ENCODE measurements at regions not wholly inside any gene's neighbourhood (a gene's known extent, or its start where the extent isn't known, plus 50 kb on each side); places are given as distances from the start of the nearest gene placed in this dataset.

GRCh38 chr5:61754792-61755191 lies 422.7 kb downstream of the ZSWIM6 start:
- H3K4me1 ChIP-seq: no peaks in the 10 kb centered on the region
- H3K27me3 ChIP-seq: no peaks in the 10 kb centered on the region
- H3K4me3 ChIP-seq: no peak overlapping the region
- no peaks in the 10 kb centered on the region for H3K36me3 ChIP-seq
- DNase-seq: no peak
- no peaks in the 10 kb centered on the region for H3K9me3 ChIP-seq
- H3K27ac ChIP-seq: no peak overlapping the region
- TF ChIP-seq, protein P1, sequence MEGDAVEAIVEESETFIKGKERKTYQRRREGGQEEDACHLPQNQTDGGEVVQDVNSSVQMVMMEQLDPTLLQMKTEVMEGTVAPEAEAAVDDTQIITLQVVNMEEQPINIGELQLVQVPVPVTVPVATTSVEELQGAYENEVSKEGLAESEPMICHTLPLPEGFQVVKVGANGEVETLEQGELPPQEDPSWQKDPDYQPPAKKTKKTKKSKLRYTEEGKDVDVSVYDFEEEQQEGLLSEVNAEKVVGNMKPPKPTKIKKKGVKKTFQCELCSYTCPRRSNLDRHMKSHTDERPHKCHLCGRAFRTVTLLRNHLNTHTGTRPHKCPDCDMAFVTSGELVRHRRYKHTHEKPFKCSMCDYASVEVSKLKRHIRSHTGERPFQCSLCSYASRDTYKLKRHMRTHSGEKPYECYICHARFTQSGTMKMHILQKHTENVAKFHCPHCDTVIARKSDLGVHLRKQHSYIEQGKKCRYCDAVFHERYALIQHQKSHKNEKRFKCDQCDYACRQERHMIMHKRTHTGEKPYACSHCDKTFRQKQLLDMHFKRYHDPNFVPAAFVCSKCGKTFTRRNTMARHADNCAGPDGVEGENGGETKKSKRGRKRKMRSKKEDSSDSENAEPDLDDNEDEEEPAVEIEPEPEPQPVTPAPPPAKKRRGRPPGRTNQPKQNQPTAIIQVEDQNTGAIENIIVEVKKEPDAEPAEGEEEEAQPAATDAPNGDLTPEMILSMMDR (IDR thresholded peaks at IDR 0.05): no peak
- no peak for TF ChIP-seq POLR2A (IDR thresholded peaks at IDR 0.05)

DNA sequence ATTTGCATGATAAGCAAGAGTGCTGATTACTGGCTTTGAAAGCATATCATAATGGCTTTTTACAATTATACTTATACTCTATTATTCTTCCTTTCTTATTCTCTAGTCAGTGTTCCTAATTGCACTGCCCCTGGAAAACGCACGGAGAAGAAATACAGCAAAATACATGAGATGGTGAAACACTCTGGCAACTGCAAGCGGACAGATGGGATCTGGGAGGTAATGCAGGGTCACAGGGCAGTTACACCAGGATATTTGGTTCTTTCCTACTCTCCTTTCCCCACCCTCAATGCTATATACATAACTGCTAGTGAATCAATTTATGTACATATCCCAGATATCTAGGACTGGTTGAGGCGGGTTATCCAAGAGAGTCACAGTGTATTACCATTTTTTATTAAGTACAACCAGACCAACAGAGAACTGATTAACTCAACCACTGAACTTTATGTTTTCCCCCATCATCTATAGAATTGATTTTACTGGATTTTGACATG lies 423.7 kb downstream of the ZSWIM6 start:
- TF ChIP-seq POLR2A (IDR thresholded peaks at IDR 0.05): no peak
- TF ChIP-seq, protein P1 (IDR thresholded peaks at IDR 0.05): no peak
- Histone ChIP-seq H3K4me3 (no peak overlapping the region), H3K9me3 (no peaks in the 10 kb centered on the region), H3K36me3 (no peaks in the 10 kb centered on the region), H3K27ac (no peak overlapping the region), H3K27me3 (no peaks in the 10 kb centered on the region), H3K4me1 (no peaks in the 10 kb centered on the region)
- no peak for DNase-seq

- DNase-seq: no peak
- no peaks in the 10 kb centered on the region for H3K27me3 ChIP-seq
- no peaks in the 10 kb centered on the region for H3K36me3 ChIP-seq
- no peak overlapping the region for H3K4me3 ChIP-seq
- no peaks in the 10 kb centered on the region for H3K9me3 ChIP-seq
- H3K27ac ChIP-seq: no peak overlapping the region
- H3K4me1 ChIP-seq: no peaks in the 10 kb centered on the region
- TF ChIP-seq POLR2A (IDR thresholded peaks at IDR 0.05): no peak
- TF ChIP-seq, protein P1 (IDR thresholded peaks at IDR 0.05): no peak
These were observed 426.7 kb downstream of the ZSWIM6 start for GRCh38 chr5:61758711-61759110.

DNA sequence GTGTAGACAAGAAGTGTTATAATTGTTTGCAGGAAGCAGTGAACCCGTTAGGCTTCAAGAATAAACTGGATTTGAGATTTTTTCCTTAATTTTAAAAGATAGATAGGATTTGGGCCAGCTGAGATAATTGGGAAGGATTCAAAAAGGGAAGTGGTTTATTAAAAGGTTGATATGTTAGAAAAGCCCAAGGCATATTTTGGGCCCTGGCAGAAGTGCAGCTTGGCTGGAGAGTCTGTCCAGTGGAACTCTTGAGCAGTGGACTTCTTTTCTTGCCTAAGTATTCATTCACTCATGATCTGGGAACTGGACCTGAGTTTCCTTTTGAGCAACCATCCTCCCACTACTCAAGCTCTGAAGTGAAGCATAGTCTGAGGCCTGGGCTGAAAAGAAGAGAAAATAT lies 433.4 kb downstream of the ZSWIM6 start:
- Histone ChIP-seq H3K27me3 (no peaks in the 10 kb centered on the region), H3K4me1 (no peaks in the 10 kb centered on the region), H3K36me3 (no peaks in the 10 kb centered on the region), H3K4me3 (no peak overlapping the region), H3K27ac (no peak overlapping the region), H3K9me3 (no peaks in the 10 kb centered on the region)
- DNase-seq: no peak
- TF ChIP-seq, protein P1 (IDR thresholded peaks at IDR 0.05): no peak
- TF ChIP-seq POLR2A (IDR thresholded peaks at IDR 0.05): no peak

DNA sequence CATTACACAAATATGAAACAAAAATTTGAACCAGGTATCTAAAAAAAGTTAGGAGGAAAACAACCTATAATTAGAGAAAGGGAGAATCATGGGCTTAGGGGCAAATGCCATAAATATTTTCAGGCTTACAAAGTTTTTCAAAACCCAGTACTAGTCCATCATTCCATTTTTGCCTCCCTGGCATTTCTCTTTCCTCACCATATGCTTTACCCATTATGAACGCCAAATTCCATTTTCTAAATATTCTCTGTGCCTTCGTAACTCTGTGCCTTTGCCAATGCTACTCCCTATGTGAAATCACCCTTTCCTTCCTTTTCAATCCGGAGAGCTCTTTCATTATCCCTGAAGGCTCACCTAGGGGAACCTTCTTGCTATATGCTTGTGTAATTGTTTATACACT lies 434.1 kb downstream of the ZSWIM6 start:
- Histone ChIP-seq H3K27ac (no peak overlapping the region), H3K27me3 (no peaks in the 10 kb centered on the region), H3K36me3 (no peaks in the 10 kb centered on the region), H3K4me1 (no peaks in the 10 kb centered on the region), H3K9me3 (no peaks in the 10 kb centered on the region), H3K4me3 (no peak overlapping the region)
- DNase-seq: no peak
- no peak for TF ChIP-seq POLR2A (IDR thresholded peaks at IDR 0.05)

DNA sequence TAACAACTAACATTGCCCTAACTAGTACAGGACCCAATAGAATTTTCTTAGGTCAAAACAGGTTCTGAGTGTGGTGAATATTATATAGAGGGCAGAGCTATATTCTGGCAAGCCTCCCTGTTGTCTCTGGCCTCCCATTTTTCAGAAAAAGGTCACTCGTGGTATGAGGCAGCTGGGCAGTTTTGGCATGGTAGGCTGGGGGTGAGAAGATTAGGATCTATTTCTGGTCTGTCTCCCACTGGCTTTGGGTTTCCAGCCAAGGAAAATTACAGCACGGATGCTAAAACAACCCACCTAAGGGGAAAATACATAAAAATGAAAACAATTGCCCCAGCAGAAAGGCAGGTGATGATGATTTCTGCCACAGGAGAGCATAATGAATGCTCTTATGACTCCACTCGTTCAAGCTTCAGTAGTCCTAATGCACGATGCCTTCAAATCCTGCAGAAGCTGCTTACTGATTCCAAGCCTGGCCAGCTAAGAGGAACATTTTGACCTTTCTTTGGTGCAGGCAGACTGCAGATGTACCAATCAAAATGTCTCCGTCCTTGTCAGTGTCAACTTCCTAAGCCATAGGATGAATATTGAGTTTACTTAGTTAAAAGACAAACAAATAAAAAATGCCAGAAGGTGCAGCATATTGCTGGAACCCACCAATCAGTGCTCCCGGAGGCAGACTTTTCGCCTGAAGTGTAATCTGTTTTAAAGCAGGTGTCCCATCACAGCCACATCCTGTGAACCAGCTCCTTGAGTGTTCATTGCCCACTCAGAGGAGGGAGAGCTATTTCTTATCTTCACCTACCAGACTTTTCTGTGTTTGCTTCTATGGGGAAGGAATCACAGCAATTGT lies 435.4 kb downstream of the ZSWIM6 start:
- Histone ChIP-seq H3K9me3 (no peaks in the 10 kb centered on the region), H3K27ac (no peak overlapping the region), H3K36me3 (no peaks in the 10 kb centered on the region), H3K4me3 (no peak overlapping the region), H3K27me3 (no peaks in the 10 kb centered on the region), H3K4me1 (no peaks in the 10 kb centered on the region)
- TF ChIP-seq, protein P1 (IDR thresholded peaks at IDR 0.05): no peak
- no peak for TF ChIP-seq POLR2A (IDR thresholded peaks at IDR 0.05)
- no peak for DNase-seq
